Nephron progenitor cell (in vitro differentiated cells): ENCODE measurements at regions not wholly inside any gene's neighbourhood (a gene's known extent, or its start where the extent isn't known, plus 50 kb on each side); places are given as distances from the start of the nearest gene placed in this dataset.

Experiments used
- DNase-seq: peaks from one replicate; pipeline ENCODE4 v3.0.0; 2021
- H3K27ac Mint-ChIP-seq: 2 replicates; pipeline ENCODE4 v1.8.0; 2021; ENCODE audit warnings: mild to moderate bottlenecking, moderate library complexity, mixed read lengths
- H3K27me3 Mint-ChIP-seq: 2 replicates; pipeline ENCODE4 v1.8.0; 2021; ENCODE audit warnings: mild to moderate bottlenecking, low read depth, mixed read lengths; ENCODE audit not compliant: poor library complexity
- H3K36me3 Mint-ChIP-seq: 2 replicates; pipeline ENCODE4 v1.8.0; 2021; ENCODE audit warnings: low read depth, mixed read lengths
- H3K4me1 Mint-ChIP-seq: 2 replicates; pipeline ENCODE4 v1.8.0; 2021; ENCODE audit warnings: mixed read lengths
- H3K4me3 Mint-ChIP-seq: 2 replicates; pipeline ENCODE4 v1.8.0; 2021; ENCODE audit warnings: mild to moderate bottlenecking, moderate library complexity, mixed read lengths
- H3K9me3 Mint-ChIP-seq: 2 replicates; pipeline ENCODE4 v1.8.0; 2021; ENCODE audit warnings: mild to moderate bottlenecking, moderate library complexity, mixed read lengths
- CTCF ChIP-seq: fragments of 200-600 bp; sonication (generic); IDR thresholded peaks from 2 replicates; pipeline ENCODE4 v1.5.0; 2021; ENCODE audit warnings: antibody characterized with exemption

GRCh38 chr12:25004447-25004846, 55.5 kb upstream of the BCAT1 start:
- Mint-ChIP-seq H3K9me3 (no peaks in the 10 kb centered on the region), H3K4me3 (no peak overlapping the region), H3K4me1 (no peaks in the 10 kb centered on the region), H3K27ac (no peak overlapping the region), H3K27me3 (peaks cover 16% of the 10 kb centered on the region), H3K36me3 (no peaks in the 10 kb centered on the region)
- TF ChIP-seq CTCF: no peak
- DNase-seq: no peak

- Mint-ChIP-seq H3K4me1 (no peaks in the 10 kb centered on the region), H3K27ac (no peak overlapping the region), H3K9me3 (no peaks in the 10 kb centered on the region), H3K27me3 (peaks cover 21% of the 10 kb centered on the region), H3K4me3 (no peak overlapping the region), H3K36me3 (no peaks in the 10 kb centered on the region)
- no peak for DNase-seq
- no peak for TF ChIP-seq CTCF
These were observed 52.4 kb upstream of the BCAT1 start for GRCh38 chr12:25001311-25001710.
